GM12891 (cell line): ENCODE measurements at regions not wholly inside any gene's neighbourhood (a gene's known extent, or its start where the extent isn't known, plus 50 kb on each side); places are given as distances from the start of the nearest gene placed in this dataset.
A peak's percentile ranks its signal among the peaks of the same experiment; 100 is the strongest.

Source experiments
- POLR2A ChIP-seq: IDR thresholded peaks from 2 replicates; pipeline ENCODE4 v1.6.1; 2011; ENCODE audit warnings: low read depth, low read length, control low read depth
- POLR2AphosphoS5 ChIP-seq: IDR thresholded peaks from 2 replicates; pipeline ENCODE4 v1.6.1; 2011; ENCODE audit warnings: low read depth, low read length, control low read depth
- POU2F2 ChIP-seq: IDR thresholded peaks from 2 replicates; pipeline ENCODE4 v1.6.1; 2011; ENCODE audit warnings: low read depth, mild to moderate bottlenecking, control low read depth, low read length, moderate library complexity
- SPI1 ChIP-seq: IDR thresholded peaks from 2 replicates; pipeline ENCODE4 v1.6.1; 2011; ENCODE audit warnings: low read depth, low read length, control low read depth
- TAF1 ChIP-seq: IDR thresholded peaks from 2 replicates; pipeline ENCODE4 v1.6.1; 2011; ENCODE audit warnings: low read depth, low read length, control low read depth

GRCh38 chr1:82395440-82395839, 594.7 kb downstream of the ADGRL2 start:
- TF ChIP-seq POLR2A (no peak), TAF1 (no peak), POLR2AphosphoS5 (no peak), POU2F2 (no peak), SPI1 (peak; percentile 85)
